Fibroblast of mammary gland (primary cell): ENCODE measurements at regions not wholly inside any gene's neighbourhood (a gene's known extent, or its start where the extent isn't known, plus 50 kb on each side); places are given as distances from the start of the nearest gene placed in this dataset.

Experiments
- DNase-seq: peaks from one replicate; pipeline ENCODE4 v3.0.0-alpha.2; 2010; ENCODE audit warnings: low read depth
- H3K4me3 ChIP-seq: 2 replicates; pipeline ENCODE4 v1.5.1; 2011; ENCODE audit warnings: low read depth, mild to moderate bottlenecking, low read length, moderate library complexity; ENCODE audit not compliant: control insufficient read depth
- CTCF ChIP-seq: conservative IDR thresholded peaks from 2 replicates; pipeline ENCODE4 v1.5.1; 2011; ENCODE audit warnings: low read depth, low read length, inconsistent platforms; ENCODE audit not compliant: control insufficient read depth, insufficient read depth

GRCh38 chr4:31338000-31338399 lies 617.8 kb downstream of the PCDH7 start:
- H3K4me3 ChIP-seq = no peak overlapping the region
- no peak for DNase-seq
- no peak for TF ChIP-seq CTCF

GRCh38 chr4:31341601-31342359 lies 621.6 kb downstream of the PCDH7 start:
- TF ChIP-seq CTCF = no peak
- H3K4me3 ChIP-seq = no peak overlapping the region
- DNase-seq = no peak

GRCh38 chr4:31343061-31343460 lies 622.9 kb downstream of the PCDH7 start:
- no peak for DNase-seq
- H3K4me3 ChIP-seq = no peak overlapping the region
- TF ChIP-seq CTCF = no peak

GRCh38 chr4:31349907-31350306 lies 629.7 kb downstream of the PCDH7 start:
- no peak for TF ChIP-seq CTCF
- H3K4me3 ChIP-seq = no peak overlapping the region
- DNase-seq = no peak

GRCh38 chr4:31351695-31352094 lies 631.5 kb downstream of the PCDH7 start:
- TF ChIP-seq CTCF = no peak
- DNase-seq = no peak
- H3K4me3 ChIP-seq = no peak overlapping the region

- TF ChIP-seq CTCF = no peak
- H3K4me3 ChIP-seq = no peak overlapping the region
- DNase-seq = no peak
Observed at GRCh38 chr4:31356839-31357238, 636.7 kb downstream of the PCDH7 start.

GRCh38 chr4:31360786-31361185 lies 640.6 kb downstream of the PCDH7 start:
- DNase-seq = peak; percentile 94
- TF ChIP-seq CTCF = no peak
- H3K4me3 ChIP-seq = no peak overlapping the region
